KOPT-K1 (cell line): ENCODE measurements at regions not wholly inside any gene's neighbourhood (a gene's known extent, or its start where the extent isn't known, plus 50 kb on each side); places are given as distances from the start of the nearest gene placed in this dataset.

Experiments
- H3K27ac ChIP-seq: fragments of 200-600 bp; sonication (generic); 2 replicates; pipeline ENCODE4 v1.5.1; 2016; ENCODE audit warnings: antibody characterized with exemption, mild to moderate bottlenecking, low read depth, low read length; ENCODE audit not compliant: poor library complexity, severe bottlenecking
- H3K36me3 ChIP-seq: fragments of 200-600 bp; sonication (generic); 2 replicates; pipeline ENCODE4 v1.5.1; 2017; ENCODE audit warnings: antibody characterized with exemption, mild to moderate bottlenecking, low read length, moderate library complexity; ENCODE audit not compliant: insufficient read depth
- H3K9me3 ChIP-seq: fragments of 200-600 bp; sonication (generic); 2 replicates; pipeline ENCODE4 v1.5.1; 2017; ENCODE audit warnings: antibody characterized with exemption, low read length, mild to moderate bottlenecking; ENCODE audit not compliant: insufficient read depth, poor library complexity, severe bottlenecking

DNA sequence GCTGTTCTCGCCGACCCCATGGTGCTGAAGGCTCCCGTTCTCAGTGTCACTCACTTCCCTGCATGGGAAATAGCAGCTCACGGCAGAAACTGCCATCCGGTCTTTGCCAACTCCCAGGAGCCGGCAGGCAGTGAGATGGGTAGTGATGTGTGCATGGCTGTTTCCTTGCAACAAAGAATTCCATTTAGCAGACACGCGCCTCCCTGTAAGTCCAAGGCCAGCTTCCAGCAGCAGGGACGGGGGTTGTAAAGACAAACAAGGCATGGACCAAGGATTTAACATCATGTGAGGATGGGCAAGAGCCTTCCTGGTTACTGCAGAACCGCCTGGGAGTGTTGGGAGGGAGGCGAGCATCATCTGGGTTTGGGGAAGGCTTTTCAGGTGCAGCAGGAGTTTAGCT lies 273.1 kb downstream of the GLRX3 start:
- H3K27ac ChIP-seq: no peak overlapping the region
- H3K36me3 ChIP-seq: no peaks in the 10 kb centered on the region
- H3K9me3 ChIP-seq: no peaks in the 10 kb centered on the region

DNA sequence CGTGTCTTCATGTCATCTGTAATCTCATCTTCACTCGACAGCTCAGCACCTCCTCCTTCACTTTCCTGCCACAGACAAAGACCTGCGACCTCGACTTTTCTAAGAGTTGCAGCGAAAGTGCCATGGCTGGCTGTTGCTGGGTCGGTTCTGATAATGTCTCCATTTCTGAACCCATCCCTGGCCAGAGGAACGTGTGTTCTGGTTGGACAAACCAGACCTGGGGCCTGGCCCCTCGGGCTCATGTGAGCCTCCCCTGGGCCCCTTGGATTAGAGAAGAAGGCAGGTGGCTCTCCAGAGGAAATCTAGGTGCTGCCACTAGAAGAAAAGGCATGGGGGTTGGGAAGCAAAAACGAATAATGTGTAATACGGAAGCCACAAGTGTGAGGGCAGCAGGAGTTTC lies 273.7 kb downstream of the GLRX3 start:
- H3K36me3 ChIP-seq: no peaks in the 10 kb centered on the region
- no peak overlapping the region for H3K27ac ChIP-seq

DNA sequence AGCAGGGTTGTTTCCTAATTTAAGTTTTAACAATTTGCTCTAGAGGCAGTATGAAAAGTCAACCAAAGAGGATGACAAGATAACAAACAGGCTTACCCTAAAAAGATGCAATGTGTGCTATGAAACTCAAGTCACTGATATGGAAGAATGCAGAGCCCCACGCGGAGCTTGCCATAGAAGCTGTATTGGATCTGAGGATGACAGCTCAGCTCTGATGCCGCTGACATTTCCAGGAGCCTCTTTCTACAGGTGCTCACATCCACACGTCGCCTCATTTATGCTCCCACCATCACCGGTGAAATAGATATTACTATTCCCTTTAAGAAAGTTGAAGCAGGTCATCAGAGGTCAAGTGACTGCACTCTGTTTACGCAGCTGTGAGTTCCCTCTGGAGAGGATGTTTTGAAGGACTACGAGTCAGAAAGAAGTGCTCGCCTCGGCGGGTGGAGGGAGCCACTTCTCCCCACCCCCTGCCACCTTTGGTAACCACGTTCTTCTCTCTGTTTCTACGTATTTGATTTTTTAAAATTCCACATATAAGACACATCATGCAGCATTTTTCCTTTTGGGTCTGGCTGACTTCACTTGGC lies 275.4 kb downstream of the GLRX3 start:
- no peaks in the 10 kb centered on the region for H3K9me3 ChIP-seq
- no peak overlapping the region for H3K27ac ChIP-seq
- H3K36me3 ChIP-seq: no peaks in the 10 kb centered on the region

More for the DNA sequence above, 273.7 kb downstream of the GLRX3 start:
- no peaks in the 10 kb centered on the region for H3K9me3 ChIP-seq

DNA sequence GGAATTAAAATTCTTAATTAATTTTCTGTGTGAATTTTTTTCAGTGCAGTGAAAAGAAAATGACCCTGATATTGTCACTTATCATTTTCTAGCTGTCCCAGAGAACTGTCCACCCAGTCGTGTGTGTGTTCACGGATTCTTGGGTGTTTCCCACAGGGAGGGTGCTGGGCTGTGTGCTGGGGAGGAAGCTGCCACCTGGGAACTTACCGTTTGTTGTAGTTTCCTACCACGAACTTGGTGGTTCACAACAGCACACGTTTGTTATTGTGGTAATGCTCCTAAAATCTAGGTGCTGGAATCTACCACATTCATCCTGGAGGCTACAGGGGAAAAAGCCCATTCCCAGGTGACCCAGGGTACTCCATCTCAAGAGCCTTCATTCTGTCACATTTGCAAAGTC lies 276.1 kb downstream of the GLRX3 start:
- no peak overlapping the region for H3K27ac ChIP-seq
- H3K9me3 ChIP-seq: no peaks in the 10 kb centered on the region
- no peaks in the 10 kb centered on the region for H3K36me3 ChIP-seq

DNA sequence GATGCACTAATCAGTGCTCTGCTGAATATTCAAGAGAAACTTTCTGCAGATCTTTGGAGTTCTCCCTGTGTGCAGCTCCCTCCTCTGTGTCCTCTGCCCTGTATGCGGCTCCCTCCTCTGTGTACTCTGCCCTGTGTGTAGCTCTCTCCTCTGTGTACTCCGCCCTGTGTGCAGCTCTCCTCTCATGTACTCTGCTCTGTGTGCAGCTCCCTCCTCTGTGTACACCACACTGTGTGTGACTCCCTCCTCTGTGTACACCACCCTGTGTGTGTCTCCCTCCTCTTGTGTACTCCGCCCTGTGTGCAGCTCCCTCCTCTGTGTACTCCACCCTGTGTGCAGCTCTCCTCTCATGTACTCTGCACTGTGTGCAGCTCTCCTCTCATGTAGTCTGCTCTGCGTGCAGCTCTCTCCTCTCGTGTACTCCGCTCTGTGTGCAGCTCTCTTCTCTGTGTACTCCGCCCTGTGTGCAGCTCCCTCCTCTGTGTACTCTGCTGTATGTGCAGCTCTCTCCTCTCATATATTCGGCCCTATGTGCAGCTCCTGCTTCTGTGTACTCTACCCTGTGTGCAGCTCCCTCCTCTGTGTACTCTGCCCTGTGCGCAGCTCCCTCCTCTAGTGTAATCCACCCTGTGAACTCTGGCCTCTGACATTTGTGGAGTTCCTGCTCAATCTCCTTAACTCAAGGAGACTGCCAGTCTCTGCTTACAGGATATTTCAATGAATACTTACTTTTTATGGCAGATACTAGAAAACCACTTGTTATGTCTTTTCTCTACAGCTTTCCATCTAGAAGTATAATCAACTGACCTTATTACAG lies 280.4 kb downstream of the GLRX3 start:
- Histone ChIP-seq H3K27ac (no peak overlapping the region), H3K9me3 (no peaks in the 10 kb centered on the region), H3K36me3 (no peaks in the 10 kb centered on the region)

DNA sequence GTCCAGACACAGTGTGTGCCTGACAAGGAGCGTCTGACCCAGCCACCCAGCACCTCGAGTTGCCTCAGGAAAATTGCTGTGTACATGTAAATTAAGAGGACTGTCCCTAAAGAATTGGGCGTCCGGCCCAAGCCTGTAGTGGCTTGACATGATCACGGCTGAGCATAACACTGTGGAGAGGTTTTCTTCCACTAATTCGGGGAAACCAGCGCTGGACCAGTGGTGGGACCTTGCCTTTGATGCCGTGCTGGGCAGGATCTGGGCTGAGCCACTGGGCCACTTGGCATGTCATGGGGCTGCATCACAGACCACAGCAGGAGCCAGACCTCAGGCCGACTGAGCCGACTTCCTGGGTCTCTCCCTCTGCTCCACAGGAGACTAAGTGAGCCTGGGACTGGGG lies 282.5 kb downstream of the GLRX3 start:
- Histone ChIP-seq H3K27ac (no peak overlapping the region), H3K9me3 (no peaks in the 10 kb centered on the region), H3K36me3 (no peaks in the 10 kb centered on the region)

DNA sequence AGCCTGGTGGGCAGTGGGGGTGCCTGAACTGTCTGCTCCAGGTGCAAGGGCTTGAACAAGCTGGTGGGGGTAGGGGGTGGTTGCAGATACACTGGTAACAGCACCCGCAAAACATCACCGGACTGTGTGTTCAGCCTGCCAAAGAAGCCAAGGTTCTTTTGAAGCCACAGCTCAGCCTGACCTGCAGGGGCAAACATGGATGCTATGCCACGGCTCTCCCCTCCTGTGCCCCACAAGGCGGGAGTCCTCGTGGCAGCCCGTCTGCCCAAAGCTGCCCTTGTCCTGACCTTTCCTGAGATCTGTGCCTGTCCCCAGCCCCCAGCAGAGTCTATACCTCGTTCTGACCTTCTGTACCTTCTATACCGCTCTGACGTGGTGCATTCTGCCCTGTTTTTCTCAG lies 285.7 kb downstream of the GLRX3 start:
- H3K9me3 ChIP-seq: no peaks in the 10 kb centered on the region
- H3K36me3 ChIP-seq: no peaks in the 10 kb centered on the region
- H3K27ac ChIP-seq: no peak overlapping the region

DNA sequence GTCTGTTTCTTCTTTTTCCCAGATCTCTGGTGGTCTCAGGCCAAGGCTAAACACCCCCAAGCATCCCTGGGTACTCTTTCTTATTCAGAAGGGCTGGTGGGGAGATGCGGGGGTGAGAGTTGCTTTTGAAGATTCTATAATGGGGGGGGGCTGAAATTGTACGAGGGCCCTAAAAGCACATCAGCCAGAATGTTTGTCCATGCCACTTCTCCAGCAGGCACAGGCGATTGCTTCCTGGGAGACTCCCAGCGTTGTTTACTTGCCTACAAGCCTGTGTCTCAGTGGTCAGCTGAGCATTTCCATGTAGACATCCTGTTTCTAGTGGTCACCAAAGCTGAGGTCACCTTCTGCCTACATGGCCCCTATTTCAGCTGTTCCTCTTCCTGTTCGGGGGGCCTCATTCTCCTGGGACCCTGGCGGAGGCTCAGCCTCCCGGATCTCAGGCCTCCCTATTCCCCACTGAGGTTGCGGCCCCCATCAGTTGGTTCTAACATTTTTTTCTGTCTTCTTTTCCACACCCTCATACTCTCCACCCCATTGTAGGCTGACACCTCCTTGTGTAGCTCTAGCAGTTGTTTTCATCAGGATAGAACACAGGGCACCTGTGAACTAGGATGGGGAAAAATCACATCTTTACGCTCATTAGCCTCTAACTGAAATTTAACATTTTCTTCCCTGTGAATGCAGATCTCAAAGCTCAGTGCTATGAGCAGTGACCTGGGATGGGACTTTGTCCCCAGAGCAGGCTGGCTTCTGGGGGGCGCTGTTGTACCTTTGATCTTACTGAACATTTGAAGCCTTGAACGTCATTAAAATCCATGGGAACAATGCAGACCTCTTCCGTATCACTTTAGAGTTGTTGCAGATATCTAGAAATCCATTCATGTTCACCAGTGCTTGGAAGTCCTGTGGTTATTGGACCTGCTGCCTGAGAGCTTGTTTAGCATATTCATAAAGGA lies 286.5 kb downstream of the GLRX3 start:
- H3K27ac ChIP-seq: no peak overlapping the region
- no peaks in the 10 kb centered on the region for H3K9me3 ChIP-seq
- no peaks in the 10 kb centered on the region for H3K36me3 ChIP-seq

DNA sequence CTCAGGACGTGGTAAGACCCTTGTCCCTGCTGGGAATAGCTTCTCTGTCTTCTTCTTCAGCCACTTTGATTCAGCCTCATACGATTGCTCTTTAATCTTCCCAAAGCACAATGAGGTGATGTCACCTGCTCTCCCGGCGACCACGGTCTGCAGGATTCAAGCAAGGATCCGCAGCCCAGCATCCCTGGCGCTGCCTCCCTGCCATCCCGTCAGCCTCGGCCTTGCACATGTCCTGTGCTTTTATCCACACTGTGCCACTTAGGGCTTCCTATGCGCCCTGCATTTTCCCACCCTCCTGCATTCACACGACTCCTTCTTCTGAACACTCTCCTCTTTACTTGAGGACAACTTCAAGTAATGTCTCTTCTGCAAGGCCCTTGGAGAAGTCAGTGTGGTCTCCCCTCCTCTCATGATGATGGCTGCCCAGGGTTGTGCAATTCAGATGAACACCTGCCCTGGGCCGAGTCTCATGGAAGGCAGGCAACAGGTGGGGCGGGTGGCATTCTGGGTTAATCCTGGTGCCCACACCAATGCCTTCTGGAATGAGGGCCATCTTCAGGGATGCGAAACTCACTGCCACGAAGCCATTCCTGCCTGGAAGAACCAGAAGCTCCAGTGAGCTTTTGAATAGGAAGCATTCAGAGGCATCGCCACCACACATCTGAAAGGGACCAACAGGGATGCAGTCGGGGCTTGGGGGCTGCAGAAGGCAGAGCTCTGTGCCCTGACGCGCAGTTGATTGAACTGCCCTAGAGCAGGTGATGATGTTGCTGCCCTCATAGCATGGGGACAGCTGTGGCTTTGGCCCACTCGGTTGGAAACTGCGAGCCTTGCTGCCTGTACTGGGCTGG lies 287.5 kb downstream of the GLRX3 start:
- Histone ChIP-seq H3K9me3 (no peaks in the 10 kb centered on the region), H3K36me3 (no peaks in the 10 kb centered on the region), H3K27ac (no peak overlapping the region)

DNA sequence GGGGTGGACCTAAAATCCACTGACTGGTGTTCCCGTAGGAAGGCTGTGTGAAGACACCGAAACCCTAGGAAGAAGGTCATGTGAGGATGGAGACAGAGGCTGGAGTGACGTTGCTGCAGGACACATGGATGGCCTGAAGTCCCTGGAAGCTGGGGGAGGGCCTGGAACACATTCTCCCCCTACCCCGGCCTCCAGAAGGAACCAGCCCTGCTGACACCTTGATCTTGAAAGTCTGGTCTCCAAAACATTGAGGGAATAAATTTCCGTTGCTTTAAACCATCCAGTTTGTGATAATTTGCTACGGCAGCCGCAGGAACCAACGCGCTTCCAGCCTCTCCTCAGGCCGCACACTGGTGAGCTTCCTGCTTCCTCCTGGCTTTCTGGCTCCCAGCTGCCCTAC lies 288.2 kb downstream of the GLRX3 start:
- Histone ChIP-seq H3K9me3 (no peaks in the 10 kb centered on the region), H3K27ac (no peak overlapping the region), H3K36me3 (no peaks in the 10 kb centered on the region)

DNA sequence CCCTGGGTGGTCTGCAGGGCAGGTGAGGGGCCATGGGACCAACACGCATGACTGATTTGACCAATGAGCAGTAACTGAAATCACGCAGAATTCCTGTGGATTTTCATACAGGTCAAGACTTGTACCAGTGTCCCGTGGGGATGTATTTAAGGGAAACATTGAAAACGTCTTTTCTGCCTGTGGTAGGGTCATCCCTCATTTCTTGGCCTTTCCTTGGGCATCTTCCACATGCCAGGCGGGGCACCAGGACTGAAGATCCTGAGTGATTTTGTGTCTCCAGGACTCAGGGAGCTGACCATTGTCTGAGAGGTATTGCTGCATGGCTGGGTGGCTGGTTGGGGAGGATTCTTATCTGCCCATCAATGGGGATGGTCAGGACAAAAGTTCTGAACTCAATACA lies 289.0 kb downstream of the GLRX3 start:
- Histone ChIP-seq H3K9me3 (no peaks in the 10 kb centered on the region), H3K27ac (no peak overlapping the region)

DNA sequence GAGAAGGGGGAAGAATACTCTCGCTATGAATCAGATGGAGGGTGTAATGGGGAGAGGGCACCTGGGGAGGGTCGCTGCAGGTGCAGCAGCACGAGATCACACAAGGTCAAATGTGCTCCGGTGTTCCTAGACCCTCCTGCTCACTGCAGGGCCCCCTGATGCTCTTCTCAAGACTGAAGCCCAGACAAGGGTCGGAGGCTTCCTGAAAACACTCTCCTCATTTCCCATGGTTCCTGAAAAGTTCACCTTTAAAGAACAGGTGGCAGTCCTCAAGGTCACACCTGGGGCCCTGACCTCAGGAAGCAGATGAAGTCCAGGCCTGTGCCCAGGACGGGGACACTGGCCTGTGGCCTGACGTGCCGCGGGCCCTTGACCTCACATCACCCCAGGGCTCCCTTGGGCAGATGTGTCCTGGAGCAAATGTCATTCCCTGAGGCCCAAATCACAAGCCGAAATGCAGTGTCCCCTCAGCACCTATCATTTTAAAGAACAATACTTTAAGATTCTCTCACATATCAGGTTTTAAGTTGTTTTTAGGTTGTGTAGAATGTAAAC lies 289.8 kb downstream of the GLRX3 start:
- Histone ChIP-seq H3K36me3 (no peaks in the 10 kb centered on the region), H3K9me3 (no peaks in the 10 kb centered on the region), H3K27ac (no peak overlapping the region)

More for the DNA sequence above, 289.0 kb downstream of the GLRX3 start:
- H3K36me3 ChIP-seq: no peaks in the 10 kb centered on the region

DNA sequence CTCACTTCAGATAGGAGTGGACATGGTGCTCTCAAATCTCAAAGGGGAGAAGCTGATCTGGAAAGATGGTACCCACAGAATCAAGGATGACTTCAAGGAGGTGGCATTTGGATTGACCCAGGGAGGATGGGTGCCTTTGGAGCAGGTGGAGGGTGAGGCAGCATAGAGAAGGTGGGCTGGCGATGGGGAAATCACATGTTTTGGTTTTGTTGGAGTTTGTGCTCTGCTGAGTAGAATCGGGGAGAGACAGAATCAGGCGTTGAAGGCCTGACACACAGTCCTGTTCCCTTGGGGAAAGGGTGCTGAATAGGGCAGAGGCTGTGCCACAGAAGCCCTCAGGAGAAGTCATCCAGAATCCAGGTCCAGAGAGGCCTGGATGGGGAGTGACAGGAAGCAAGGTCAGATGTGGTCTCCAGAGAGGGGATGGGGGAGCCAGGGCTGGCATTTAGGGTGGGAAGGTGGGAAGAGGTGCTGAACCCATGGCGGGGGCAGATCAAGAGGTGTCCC lies 291.1 kb downstream of the GLRX3 start:
- no peak overlapping the region for H3K27ac ChIP-seq
- no peaks in the 10 kb centered on the region for H3K9me3 ChIP-seq
- H3K36me3 ChIP-seq: no peaks in the 10 kb centered on the region

DNA sequence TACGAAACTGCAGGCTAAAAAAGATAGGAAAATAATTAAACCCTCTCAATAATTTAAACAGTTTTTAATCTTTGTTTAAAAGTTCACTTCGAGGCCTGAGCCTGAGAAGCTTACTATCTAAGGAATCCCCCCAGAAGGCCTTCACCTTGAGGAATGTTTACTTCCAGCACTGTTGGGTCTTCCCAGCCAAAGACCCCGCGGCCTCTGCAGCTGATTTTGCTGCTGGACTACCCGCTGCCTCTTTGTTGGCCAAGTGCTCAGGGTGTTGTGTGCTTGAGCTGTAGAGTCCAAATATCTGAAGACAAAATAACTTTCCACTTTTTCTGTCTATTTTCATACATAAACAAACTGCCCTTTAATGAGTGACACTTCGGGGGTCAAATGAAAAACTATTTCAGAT lies 292.7 kb downstream of the GLRX3 start:
- Histone ChIP-seq H3K9me3 (no peaks in the 10 kb centered on the region), H3K36me3 (no peaks in the 10 kb centered on the region), H3K27ac (no peak overlapping the region)
